GM18951 (cell line): ENCODE measurements at regions not wholly inside any gene's neighbourhood (a gene's known extent, or its start where the extent isn't known, plus 50 kb on each side); places are given as distances from the start of the nearest gene placed in this dataset.

Source experiments
- POLR2A ChIP-seq: IDR thresholded peaks from 4 replicates; pipeline ENCODE4 v1.6.1; 2011; ENCODE audit warnings: mild to moderate bottlenecking; ENCODE audit not compliant: insufficient read length, insufficient read depth; ENCODE audit errors: extremely low read depth
- in situ Hi-C: fragments of 300-500 bp; cut with MboI; formaldehyde crosslinking; loops from one replicate; pipeline ENCODE4 v1.12.0; 2022; ENCODE audit warnings: low sequenced_read_pairs, mixed read lengths, inconsistent platforms; ENCODE audit not compliant: unreplicated experiment

- TF ChIP-seq POLR2A, result no peak
- in situ Hi-C loops, result no loop called here
These were observed 112.5 kb upstream of the PHACTR3 start for GRCh38 chr20:59491884-59492283.

DNA sequence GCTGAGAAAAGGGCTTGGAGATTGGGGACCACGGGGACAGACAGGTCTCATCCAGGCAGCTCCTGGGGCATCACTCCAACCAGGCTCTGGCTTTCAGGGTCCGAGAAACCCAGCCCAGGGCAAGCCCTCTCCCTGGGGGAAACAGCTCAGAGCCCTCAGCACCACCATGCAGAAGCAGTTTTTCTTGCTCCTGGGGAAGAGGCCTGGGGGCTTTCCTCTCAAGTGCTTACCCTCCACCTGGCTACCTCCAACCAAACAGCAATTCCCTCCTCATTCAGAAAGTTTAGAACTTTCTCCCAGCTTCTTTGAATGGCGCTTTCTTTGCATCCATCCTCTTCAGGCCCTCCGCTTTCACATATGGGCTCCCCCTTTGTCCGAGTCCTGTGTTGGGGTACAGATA is 110.4 kb upstream of the PHACTR3 start:
- in situ Hi-C loops, result no loop called here
- TF ChIP-seq POLR2A, result no peak

DNA sequence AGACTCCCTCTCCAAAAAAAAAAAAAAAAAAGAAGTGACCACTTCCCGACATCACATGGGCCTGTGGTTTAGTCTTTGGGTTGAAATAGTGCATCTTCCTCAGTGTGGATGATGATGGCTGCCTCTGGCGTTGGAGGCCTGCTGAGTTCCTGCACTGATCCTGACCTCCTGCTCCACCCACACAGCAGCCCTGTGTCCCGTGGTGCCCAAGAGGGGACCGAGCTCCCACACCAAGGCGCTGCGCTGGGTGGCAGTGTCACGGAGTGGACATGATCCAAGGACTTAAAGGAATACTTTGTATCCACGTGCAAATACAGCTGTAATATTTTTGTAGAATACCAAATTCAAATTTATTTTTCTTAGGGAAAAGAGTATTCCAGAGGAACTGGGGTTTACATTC is 109.2 kb upstream of the PHACTR3 start:
- TF ChIP-seq POLR2A, result no peak
- in situ Hi-C loops, result no loop called here

DNA sequence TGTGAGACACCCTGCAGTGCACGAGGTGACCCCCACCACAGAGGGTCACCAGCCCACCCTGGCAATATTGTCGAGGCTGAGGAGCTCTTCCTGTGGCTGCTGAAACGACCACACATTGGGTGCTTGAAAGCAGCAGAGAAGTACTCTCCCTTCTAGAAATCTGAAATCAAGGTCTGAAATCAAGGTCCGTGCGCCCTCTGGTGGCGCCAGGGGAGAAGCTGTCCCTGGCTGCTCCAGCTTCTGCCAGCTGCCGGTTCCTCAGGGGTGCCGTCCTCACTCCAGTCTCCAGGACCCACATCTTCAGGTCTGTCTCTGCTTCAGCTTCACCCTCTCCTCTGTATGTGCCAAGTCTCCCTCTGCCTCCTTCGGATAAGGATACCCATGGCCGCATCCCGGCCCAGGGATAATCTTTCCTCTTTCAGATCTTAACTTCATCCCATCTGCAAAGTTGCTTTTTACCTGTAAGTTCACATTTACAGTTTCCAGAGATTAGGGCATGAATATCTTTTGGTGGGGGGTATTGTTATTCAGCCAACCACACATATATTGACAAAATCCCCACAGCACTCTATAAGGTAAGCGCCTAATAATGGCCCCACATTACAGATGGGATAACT is 108.3 kb upstream of the PHACTR3 start:
- TF ChIP-seq POLR2A, result no peak
- in situ Hi-C loops, result no loop called here

DNA sequence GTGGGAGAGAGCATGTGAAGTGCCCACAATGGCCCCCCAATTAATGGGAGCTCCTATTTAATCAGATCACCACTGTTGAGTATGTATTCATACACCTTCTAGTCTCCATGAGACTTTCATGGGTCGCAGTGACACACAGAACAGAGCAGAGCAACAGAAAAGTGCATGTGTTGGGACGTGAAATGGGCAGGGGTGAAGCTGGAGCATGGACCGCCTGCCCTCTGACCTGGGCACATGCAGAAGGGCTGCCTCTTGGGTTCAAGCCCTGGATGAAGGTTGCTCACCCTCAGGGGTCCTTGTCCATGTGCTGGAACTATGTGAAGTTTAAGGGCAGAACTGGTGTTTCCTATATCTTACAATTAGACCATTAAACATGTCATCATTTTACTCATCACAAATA is 106.0 kb upstream of the PHACTR3 start:
- TF ChIP-seq POLR2A, result no peak
- in situ Hi-C loops, result no loop called here

DNA sequence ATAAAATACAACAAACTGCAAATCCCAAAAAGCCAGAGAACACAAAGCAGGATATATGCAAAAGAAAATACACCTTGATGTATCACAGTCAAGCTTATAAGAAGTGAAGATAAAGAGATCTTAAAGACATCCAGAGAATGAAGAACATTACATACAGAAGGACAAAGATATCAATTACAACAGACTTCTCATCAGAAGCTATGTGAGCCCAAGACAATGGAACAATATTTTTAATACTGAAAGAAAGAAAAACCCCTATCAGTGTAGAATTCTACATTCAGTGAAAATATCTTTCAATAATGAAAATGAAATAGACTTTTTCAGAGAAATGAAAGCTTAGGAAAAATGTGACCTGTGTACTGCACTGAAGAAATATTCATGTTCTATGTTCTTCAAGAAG is 104.5 kb upstream of the PHACTR3 start:
- no peak for TF ChIP-seq POLR2A
- in situ Hi-C loops, result no loop called here

- in situ Hi-C loops, result no loop called here
These were observed 95.6 kb upstream of the PHACTR3 start for GRCh38 chr20:59508729-59509128.

DNA sequence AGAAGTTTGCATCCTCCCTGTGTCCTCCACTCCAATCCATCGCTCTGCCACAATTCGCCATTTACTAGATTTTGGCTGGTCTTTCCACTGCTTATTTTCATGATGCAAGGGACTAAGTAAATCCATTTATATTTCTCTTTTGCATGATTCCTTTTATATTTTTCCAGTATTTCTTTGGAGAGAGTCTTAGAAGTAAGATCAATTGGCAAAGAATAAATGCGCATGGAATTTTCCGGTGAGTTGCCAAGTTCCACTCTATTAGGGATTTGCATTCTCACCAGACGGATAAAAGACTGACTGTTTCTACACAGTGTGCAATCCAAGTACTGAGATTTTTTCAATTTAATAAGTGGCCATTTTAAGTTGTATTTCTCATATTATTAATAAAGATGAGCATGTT is 91.7 kb upstream of the PHACTR3 start:
- no peak for TF ChIP-seq POLR2A
- in situ Hi-C loops, result no loop called here

More at GRCh38 chr20:59508729-59509128, 95.6 kb upstream of the PHACTR3 start:
- no peak for TF ChIP-seq POLR2A

DNA sequence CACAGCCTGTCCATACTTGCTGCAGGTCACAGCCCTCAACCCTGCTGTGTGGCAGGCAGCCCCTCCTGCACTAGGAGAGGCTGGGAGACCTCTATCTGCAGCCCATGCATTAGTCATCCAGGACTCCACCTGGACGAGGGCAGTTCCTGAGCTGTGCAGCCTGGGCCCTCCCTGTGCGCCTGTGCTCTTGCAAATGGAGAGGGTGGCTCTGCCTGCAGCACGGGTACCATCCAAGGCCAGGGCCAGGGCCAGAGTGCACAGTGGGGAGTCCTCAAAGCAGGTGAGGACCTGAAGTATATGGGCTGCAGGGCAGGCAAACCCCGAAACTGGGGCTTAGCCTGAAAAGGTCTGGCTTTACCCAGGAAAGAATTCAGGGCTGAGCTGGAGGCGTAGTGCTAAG is 89.8 kb upstream of the PHACTR3 start:
- in situ Hi-C loops, result no loop called here
- no peak for TF ChIP-seq POLR2A

GRCh38 chr20:59515013-59515905 is 89.1 kb upstream of the PHACTR3 start:
- in situ Hi-C loops, result no loop called here

DNA sequence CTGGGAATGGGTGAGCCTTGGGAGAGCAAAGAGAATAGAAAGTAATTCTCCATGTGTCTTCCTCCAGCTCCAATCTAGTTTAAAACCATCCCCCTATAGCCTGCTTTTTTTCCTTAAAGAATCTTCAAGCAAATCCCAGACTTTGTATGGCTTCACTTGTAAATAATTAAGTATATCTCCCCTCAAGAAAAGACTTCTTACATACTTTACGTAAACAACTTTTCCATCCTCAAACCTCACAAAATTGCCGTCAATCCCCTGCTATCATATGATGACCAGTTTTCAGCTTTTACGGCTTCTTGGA is 88.5 kb upstream of the PHACTR3 start:
- in situ Hi-C loops, result no loop called here
- no peak for TF ChIP-seq POLR2A

More at GRCh38 chr20:59515013-59515905, 89.1 kb upstream of the PHACTR3 start:
- no peak for TF ChIP-seq POLR2A

DNA sequence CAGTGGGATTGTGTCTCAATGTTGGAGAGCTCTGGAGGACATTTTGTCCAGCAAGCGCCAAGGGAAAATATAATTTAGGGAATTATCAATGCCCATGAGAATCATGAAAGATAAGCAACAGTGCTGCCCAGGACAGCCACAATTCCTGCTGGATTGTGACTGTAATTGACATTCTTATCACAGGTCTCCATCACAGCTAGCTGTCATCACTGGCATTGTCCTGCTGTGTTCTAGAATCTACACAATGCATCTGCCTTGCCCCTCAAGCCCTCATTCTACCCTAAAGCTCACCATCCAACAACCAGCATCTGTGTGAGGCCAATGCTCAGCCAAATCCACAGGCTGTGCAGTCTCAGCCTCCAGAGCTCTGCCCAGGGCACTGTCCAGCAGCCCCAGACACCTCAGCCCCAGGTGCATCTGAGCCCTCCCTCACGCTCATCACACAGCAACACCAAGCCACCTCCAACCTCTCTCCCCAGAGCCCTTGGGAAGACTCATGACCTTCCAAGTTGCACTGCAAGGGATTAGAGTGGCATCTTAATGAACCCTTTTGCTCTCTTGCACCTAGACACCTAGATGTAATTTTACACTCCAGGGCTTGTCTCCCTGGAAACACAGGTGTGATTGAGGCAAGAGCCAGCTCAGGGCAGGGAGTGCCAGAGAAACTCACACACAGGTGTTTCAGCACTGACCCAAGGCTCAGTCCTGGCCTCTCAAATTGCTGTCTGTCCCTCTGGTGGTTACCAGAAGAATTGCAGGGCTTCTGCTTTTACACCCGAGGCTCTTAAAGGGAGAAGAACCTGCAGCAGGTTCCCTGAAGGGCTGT is 85.2 kb upstream of the PHACTR3 start:
- in situ Hi-C loops, result no loop called here

DNA sequence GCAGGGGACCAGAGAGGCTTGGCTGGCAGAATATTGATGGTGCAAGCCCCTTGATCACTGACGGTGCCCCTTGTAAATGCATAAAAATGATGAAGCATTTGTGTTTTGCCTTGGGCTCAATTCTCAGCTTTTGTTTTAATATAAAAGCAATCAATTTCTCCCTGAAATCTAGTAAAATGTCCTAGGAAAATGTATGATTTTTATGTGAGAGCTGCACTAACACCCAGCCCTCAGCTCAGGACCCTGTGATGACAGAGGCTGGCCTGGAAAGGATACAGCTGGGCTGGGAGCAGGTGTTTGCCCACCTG is 84.7 kb upstream of the PHACTR3 start:
- TF ChIP-seq POLR2A, result no peak
- in situ Hi-C loops, result no loop called here

More for the DNA sequence above, 85.2 kb upstream of the PHACTR3 start:
- no peak for TF ChIP-seq POLR2A
